ENCODE measurements at regions not wholly inside any gene's neighbourhood (a gene's known extent, or its start where the extent isn't known, plus 50 kb on each side); places are given as distances from the start of the nearest gene placed in this dataset.

- DNase-seq (ENCODE audit: low spot score), result no peak
These were observed 195.9 kb downstream of the HS3ST3A1 start for GRCh38 chr17:13405807-13406206.

- no peak for DNase-seq (ENCODE audit: low spot score)
These were observed 196.6 kb downstream of the HS3ST3A1 start for GRCh38 chr17:13405080-13405479.

DNA sequence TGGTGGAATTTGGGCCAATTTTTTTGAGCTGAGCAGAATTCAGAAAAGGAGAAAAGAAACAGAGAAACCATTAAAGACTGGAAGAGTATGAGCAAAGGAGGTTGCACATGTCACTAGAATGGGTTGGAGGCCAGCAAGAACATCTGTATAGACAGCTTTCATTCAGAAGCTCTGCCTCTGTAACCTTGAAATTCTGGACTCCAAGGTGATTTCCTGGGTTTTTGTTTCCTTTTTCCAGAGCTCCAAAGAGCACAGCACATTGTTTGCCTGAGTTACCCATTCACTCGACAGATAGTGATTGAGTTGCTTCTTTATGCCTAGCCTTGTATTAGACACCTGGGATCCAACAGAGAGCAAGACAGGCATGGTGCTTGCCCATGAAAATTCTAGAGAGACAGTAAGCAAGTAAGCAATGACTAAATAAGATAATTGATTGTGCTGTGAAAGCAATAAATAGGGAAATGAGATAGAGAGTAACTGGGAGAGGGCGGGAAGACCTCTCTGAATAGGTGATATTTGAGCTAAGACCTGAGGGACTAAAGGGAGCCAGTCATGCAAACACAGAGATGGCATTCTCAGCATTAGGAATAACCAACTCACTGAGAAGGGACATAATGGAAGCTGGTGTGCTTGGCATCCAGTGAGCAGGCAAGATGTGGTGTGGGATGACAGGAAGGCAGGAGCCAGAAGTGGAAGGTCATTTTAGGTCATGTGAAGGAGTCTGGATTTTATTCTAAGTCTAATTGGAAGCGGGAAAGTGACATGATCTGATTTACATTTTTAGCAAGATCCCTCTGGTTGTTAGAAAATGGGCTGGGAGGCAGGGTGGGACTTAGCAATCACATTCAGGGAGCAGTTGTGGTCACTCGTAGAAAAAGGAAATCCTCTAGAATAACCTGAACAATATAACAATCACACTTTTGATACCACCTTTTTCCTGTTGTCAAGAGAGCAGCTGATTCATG, 197.5 kb downstream of the HS3ST3A1 start:
- DNase-seq (ENCODE audit: low spot score), result no peak

DNA sequence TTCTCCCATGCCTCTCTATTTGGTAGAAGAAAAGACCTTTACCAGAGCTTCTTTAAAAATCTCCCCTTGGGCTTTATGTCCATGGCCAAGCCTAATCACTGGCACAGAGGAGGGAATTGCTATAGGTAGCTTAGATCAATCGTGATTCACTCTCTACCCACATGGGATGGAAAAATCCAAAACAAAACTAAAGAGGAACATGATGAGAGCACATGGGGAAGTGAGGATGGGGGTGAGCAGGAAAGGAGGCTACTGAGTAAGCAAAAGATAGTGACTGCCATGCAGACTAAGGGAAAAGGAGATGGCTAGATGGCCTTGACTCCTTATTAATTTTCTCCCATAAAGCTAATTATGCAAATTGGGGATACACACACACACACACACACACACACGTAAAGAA, 201.2 kb downstream of the HS3ST3A1 start:
- DNase-seq (ENCODE audit: low spot score), result no peak

- no peak for DNase-seq (ENCODE audit: low spot score)
These were observed 202.9 kb downstream of the HS3ST3A1 start for GRCh38 chr17:13398853-13399252.

DNA sequence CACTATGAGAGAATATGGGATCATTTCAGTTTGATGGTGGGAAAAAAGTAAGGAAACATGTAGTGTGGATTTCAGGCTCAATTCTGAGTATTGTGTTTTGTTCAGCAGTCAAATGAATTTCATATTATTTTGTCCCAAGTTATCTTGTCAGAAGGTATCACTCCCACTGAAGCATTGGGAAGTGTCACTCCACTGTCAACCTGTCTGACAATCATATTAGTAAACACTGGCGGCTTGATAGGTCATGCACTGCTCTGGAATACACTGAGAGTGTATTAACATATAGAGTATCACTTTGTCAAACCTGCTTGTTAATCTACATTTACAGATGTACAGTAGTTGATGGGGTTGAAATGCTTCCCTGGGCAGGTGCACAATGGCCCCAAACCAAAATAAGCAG, 203.6 kb downstream of the HS3ST3A1 start:
- no peak for DNase-seq (ENCODE audit: low spot score)

GRCh38 chr17:13395862-13396261, 205.9 kb downstream of the HS3ST3A1 start:
- DNase-seq (ENCODE audit: low spot score), result no peak

DNA sequence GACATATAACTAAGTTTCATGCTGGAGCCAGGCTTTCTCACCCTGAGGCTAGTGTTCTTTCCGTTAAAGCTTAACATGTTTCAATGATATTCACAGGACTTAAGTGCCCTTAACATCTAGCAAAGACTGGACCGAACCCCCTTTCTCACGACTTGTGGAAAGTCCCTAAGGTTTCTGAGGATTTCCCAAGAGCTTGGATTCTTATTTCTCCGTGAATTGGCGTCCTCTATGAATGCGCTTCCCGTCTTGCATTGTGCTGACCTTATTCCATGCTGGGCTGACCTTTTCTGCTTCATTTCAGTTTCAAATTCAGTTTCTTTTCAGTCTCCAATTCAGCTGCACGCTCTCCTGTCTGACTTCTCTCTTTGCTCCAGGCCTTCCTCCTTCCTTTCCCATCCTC, 206.4 kb downstream of the HS3ST3A1 start:
- no peak for DNase-seq (ENCODE audit: low spot score)

- DNase-seq (ENCODE audit: low spot score), result peak; percentile 31
These were observed 207.7 kb downstream of the HS3ST3A1 start for GRCh38 chr17:13393841-13394710.

- no peak for DNase-seq (ENCODE audit: low spot score)
These were observed 213.8 kb downstream of the HS3ST3A1 start for GRCh38 chr17:13387952-13388351.

- DNase-seq (ENCODE audit: low spot score), result no peak
These were observed 214.5 kb downstream of the HS3ST3A1 start for GRCh38 chr17:13387236-13387635.

DNA sequence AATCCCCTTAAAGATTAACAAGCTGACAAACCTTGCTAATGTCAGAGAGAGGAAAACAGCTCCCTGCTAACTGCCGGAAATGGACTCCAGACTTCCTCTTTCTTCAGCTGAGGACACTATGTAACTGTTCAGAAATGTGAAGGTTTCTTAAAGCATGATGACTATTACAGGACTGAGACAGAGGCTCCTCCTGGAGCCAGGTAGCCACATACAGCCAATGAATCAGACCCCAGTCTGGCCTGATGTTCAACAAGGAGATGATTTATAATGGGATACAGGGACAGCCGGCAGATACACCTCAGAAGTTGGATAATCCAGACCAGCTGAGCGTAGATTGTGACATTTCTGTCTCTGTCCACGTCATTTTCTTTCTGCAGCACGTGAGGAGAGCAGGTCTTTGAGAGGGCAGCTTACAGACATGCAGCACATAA, 216.2 kb downstream of the HS3ST3A1 start:
- peak; percentile 88 for DNase-seq (ENCODE audit: low spot score)

DNA sequence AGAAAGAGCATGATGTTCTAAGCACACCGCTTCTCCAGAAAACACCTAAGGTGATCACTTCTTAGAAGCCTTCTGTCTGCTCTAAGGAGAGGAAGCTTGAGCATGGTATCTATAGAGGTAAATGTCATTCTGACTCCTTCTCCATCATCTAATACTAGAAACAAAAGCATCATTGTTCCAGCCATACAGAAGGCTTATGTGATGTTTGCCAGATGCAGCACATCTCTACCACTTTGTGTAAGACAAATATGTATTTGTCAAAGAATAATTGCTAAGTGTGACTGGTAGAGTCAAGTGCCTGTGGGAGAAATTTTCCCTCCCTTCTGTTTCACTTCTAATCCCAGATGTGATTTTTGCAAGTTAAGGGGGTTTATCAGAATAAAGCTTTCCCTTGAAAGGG, 217.1 kb downstream of the HS3ST3A1 start:
- no peak for DNase-seq (ENCODE audit: low spot score)

- no peak for DNase-seq (ENCODE audit: low spot score)
These were observed 223.4 kb downstream of the HS3ST3A1 start for GRCh38 chr17:13378361-13378760.

DNA sequence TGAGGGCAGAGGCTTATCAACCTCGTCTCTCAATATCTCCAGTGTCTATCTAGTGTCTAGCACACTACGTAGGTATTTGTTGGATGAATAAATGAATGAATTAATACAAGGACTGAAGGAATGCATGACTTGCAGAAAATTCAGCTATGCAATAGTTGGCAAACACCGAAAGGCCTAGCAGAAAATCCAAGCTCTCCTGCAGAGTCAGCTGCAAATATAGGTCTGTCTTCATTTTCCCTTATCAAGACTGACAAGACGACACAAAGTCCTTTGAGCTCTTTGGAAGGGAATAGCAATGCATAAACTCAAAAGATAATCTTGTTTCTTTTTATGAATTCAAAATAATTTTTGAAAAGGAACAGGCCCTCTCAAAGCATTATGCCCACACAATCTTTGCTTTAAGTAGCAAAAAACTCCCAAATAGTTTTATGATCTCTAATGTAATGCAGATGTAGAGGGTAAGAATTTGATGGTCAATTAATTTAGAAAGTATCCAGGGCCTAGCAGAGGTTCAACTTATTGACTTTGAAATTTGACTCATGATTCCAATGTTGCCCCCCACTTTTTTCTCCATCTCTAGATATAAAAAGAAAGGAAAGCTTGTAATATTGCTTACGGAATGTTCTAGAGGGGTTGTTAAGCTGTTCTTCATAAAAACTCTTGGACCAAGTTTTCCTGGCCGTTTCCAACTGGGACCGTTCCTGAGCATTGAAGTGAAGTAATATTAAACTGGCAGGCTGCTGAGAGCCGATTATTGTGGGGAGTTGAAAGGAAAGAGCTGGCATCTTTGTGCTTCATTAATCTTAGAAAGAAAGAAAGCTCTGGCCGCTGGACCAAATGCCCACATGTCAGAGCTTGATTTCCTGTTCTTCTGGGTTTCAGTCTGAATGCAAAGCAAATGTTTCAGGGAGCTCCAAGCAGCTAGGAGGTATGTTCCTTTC, 227.3 kb downstream of the HS3ST3A1 start:
- DNase-seq (ENCODE audit: low spot score), result no peak

DNA sequence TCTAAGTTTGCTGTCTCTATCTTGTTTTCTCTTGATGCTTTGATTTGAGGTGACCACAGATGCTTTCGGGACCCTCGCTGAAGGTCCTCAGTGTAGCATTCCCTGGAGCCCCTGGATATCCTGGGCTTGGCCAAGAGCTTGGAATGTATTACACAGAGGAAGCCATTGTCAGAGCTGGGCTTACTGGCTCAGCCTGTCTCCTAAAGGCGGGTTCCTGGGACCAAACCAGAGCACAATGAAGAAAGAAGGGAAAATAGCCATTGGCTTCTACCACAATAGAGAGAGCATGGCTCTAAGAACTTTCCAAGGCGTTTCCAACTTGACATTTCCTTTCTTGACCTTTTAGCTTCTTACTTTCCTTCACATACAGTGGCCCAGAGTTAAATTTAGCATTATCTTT, 229.3 kb downstream of the HS3ST3A1 start:
- DNase-seq (ENCODE audit: low spot score), result no peak

DNA sequence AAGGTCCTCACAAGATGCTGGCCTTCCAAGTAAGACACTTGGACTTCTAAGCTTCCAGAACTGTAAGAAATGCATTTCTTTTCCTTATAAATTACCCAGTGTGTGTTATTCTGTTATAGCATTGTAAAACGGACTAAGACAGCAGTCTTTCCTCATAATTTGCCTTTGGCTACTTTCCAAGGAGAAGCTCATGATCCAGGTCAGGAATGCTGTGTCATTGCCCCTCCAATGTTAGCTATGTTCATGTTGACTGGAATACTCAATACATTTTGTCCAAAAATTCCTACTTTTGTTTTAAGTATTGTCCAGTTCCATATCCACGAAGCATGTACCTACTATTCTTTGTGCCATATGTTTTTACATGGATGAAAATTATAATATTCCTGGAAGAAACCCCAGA, 234.6 kb downstream of the HS3ST3A1 start:
- no peak for DNase-seq (ENCODE audit: low spot score)

GRCh38 chr17:13365331-13365730, 236.4 kb downstream of the HS3ST3A1 start:
- no peak for DNase-seq (ENCODE audit: low spot score)

DNA sequence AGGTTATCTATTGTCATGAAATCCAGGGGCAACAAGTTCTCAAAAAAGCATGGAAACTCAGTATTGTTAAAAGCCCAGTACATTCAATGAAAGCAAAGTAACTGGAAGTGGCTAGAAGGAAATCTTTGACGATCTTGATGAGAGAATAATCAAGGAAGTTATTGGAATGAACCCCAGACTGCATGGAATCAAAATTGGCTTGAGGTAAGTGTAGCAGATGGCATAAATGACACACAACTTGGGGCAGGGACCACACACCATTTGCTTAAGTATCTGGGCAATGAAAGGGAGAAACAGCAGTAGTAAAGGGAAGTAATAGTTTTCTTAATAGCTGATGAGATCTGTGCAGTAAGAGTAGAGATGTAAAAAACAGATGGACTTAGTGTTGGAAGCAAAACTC, 238.0 kb downstream of the HS3ST3A1 start:
- no peak for DNase-seq (ENCODE audit: low spot score)

GRCh38 chr17:13362341-13363122, 239.2 kb downstream of the HS3ST3A1 start:
- DNase-seq (ENCODE audit: low spot score), result peak; percentile 88

DNA sequence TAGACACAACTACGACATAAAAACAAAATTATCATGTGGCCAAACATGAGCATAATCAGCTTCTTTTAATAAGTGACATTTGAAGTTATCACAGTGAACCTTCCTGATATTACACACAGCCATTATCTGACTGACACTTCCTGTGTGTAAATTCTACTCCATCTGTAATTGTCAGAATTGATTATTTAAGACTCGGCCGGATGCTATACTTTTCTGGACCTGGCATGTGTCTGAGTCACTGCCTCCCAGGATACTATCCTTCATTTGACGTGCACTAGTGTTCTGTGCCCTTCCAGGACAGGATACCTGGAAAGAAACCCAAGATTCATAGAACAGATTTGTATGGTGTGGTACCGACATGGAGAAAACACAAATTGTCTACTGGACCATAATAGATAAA, 242.0 kb downstream of the HS3ST3A1 start:
- no peak for DNase-seq (ENCODE audit: low spot score)
